H1 (cell line): ENCODE measurements at regions not wholly inside any gene's neighbourhood (a gene's known extent, or its start where the extent isn't known, plus 50 kb on each side); places are given as distances from the start of the nearest gene placed in this dataset.

Experiments
- ATF3 ChIP-seq: IDR thresholded peaks from 2 replicates; pipeline ENCODE4 v1.6.1; 2011; ENCODE audit warnings: low read depth, mild to moderate bottlenecking, low read length; ENCODE audit not compliant: insufficient read depth
- CEBPB ChIP-seq: IDR thresholded peaks from 2 replicates; pipeline ENCODE4 v1.6.1; 2012; ENCODE audit warnings: low read depth, low read length
- CHD7 ChIP-seq: fragments of 300-600 bp; sonication (generic); IDR thresholded peaks from 2 replicates; pipeline ENCODE4 v1.7.1; 2012; ENCODE audit warnings: low read length, moderate library complexity, mild to moderate bottlenecking, inconsistent platforms; ENCODE audit not compliant: insufficient replicate concordance
- GTF2F1 ChIP-seq: IDR thresholded peaks from 2 replicates; pipeline ENCODE4 v1.6.1; 2012; ENCODE audit warnings: low read depth, low read length, improper control_type of control experiment, borderline replicate concordance
- JUN ChIP-seq: IDR thresholded peaks from 2 replicates; pipeline ENCODE4 v1.6.1; 2011; ENCODE audit warnings: low read depth, mild to moderate bottlenecking, improper control_type of control experiment, low read length
- KDM1A ChIP-seq: fragments of 200-600, 300-600 bp; sonication (generic); IDR thresholded peaks from 2 replicates; pipeline ENCODE4 v1.7.1; 2016; ENCODE audit warnings: mild to moderate bottlenecking, low read length, borderline replicate concordance
- NRF1 ChIP-seq: IDR thresholded peaks from 2 replicates; pipeline ENCODE4 v1.6.1; 2011; ENCODE audit warnings: mild to moderate bottlenecking, low read depth, low read length, improper control_type of control experiment
- PHF8 ChIP-seq: fragments of 200-600 bp; sonication (generic); conservative IDR thresholded peaks from 2 replicates; pipeline ENCODE4 v1.7.1; 2012; ENCODE audit warnings: low read depth, mild to moderate bottlenecking, inconsistent platforms, low read length, moderate library complexity
- RNF2 ChIP-seq: fragments of 200-900, 300-1000 bp; sonication (generic); IDR thresholded peaks from 2 replicates; pipeline ENCODE4 v1.7.1; 2016; ENCODE audit warnings: borderline replicate concordance, low read depth, mild to moderate bottlenecking, antibody characterized with exemption, low read length; ENCODE audit not compliant: poor library complexity, severe bottlenecking; ENCODE audit errors: missing control alignments
- SIN3A ChIP-seq, 2 experiments: IDR thresholded peaks in 1 of 2; conservative IDR thresholded peaks in 1 of 2; 2 replicates each; pipeline ENCODE4 v1.6.1; 2011 to 2012; ENCODE audit warnings: low read length in 2 of 2, improper control_type of control experiment in 1 of 2, low read depth in 1 of 2, mild to moderate bottlenecking in 1 of 2
- TF ChIP-seq, protein P1 (sequence below): IDR thresholded peaks from 2 replicates; pipeline ENCODE4 v1.6.1; 2012; ENCODE audit warnings: inconsistent platforms

- TF ChIP-seq CHD7 (no peak), GTF2F1 (no peak), CEBPB (no peak), PHF8 (no peak), NRF1 (no peak), RNF2 (no peak), KDM1A (no peak), JUN (no peak), SIN3A (conservative IDR thresholded peaks at IDR 0.05 in 1 of 2, IDR thresholded peaks at IDR 0.05 in 1 of 2; ENCODE audit: low read depth in 1 of 2, low read length in 2 of 2) (no peak), ATF3 (no peak)
- TF ChIP-seq, protein P1, sequence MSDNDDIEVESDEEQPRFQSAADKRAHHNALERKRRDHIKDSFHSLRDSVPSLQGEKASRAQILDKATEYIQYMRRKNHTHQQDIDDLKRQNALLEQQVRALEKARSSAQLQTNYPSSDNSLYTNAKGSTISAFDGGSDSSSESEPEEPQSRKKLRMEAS, result no peak
Measured at GRCh38 chr4:18203966-18204365, 182.4 kb upstream of the LCORL start (continued).
